Tibial artery (tissue), 4 donors: ENCODE measurements at regions not wholly inside any gene's neighbourhood (a gene's known extent, or its start where the extent isn't known, plus 50 kb on each side); places are given as distances from the start of the nearest gene placed in this dataset.
"Not testable (repeated sequence)": the region's sequence is repeated elsewhere in the genome, so short reads cannot be mapped to it uniquely, and the experiment has no call there.

ENCODE experiments used
- DNase-seq, 2 donors: peaks; one replicate each; pipeline ENCODE4 v3.0.0-alpha.2; 2019
- H3K27ac ChIP-seq, 2 donors: fragments of 200-600 bp; sonication (generic) in 1 of 2; 1 replicate in 1 of 2; 2 replicates in 1 of 2; pipeline ENCODE4 v1.5.1; 2018 to 2019; ENCODE audit warnings: mild to moderate bottlenecking in 1 of 2
- H3K27me3 ChIP-seq, 2 donors: fragments of 200-600 bp; sonication (generic) in 1 of 2; one replicate each; pipeline versions ENCODE4 v1.5.1 to v1.6.0; 2016 to 2019
- H3K36me3 ChIP-seq, 3 donors: fragments of 200-600 bp; sonication (generic) in 2 of 3; one replicate each; pipeline ENCODE4 v1.5.1; 2016 to 2019; ENCODE audit warnings: mild to moderate bottlenecking in 2 of 3
- H3K4me1 ChIP-seq, 4 donors: fragments of 200-600 bp; sonication (generic) in 2 of 4; 1 replicate in 3 of 4; 2 replicates in 1 of 4; pipeline ENCODE4 v1.5.1; 2016 to 2019
- H3K4me3 ChIP-seq, 2 donors: fragments of 200-600 bp; sonication (generic) in 1 of 2; 1 replicate in 1 of 2; 2 replicates in 1 of 2; pipeline ENCODE4 v1.5.1; 2018 to 2019; ENCODE audit warnings: mild to moderate bottlenecking in 2 of 2
- H3K9me3 ChIP-seq, 3 donors: fragments of 200-600 bp; sonication (generic) in 1 of 3; one replicate each; pipeline ENCODE4 v1.5.1; 2016 to 2019
- CTCF ChIP-seq, 2 experiments: fragments of 200-600 bp in 1 of 2; fragments of 450-650 bp in 1 of 2; IDR thresholded peaks; one replicate each; pipeline ENCODE4 v1.5.1; 2017 to 2019; ENCODE audit warnings: antibody characterized with exemption in 2 of 2, mild to moderate bottlenecking in 1 of 2, moderate library complexity in 1 of 2
- intact Hi-C: fragments of 100-400 bp; cut with DNase I; formaldehyde crosslinking; loops from one replicate; pipeline ENCODE4 v1.15.0; 2023; ENCODE audit warnings: low total_unique reads

DNA sequence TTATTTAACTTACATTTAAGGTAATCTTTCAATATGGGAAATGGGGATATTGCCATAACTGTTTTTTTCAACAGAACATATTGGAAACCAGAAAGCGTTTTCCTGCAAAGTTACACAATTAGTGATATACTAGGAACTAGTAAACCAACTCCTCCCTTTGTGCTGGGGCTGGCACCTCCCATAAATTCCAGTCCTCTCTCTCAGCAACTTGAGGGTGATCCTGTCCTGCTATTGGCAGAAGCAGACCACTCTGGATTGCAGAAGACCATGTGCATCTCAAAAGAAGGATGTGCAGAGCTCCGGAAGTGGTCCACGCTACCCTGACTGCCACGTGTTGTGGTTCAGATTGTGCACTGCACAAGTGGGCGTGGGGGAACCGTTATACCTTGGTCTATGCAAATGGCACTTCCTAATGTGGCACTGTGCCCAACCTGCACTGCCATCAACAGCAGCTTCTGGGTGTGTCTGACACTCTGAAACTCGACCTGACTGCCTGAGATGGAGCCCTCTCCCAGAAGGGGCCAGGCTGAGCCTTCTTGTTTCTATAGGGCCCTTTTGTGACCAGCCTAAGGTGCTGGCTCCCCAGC lies 219.2 kb downstream of the ZNF516 start:
- Histone ChIP-seq H3K27me3 (peaks cover 0 to 9% of the 10 kb centered on the region in 2 donors), H3K36me3 (no peaks in the 10 kb centered on the region), H3K4me3 (no peak overlapping the region), H3K9me3 (no peaks in the 10 kb centered on the region), H3K4me1 (no peaks in the 10 kb centered on the region), H3K27ac (no peak overlapping the region)
- intact Hi-C loops = no loop called here
- TF ChIP-seq CTCF (IDR thresholded peaks at IDR 0.05) = no peak
- DNase-seq = no peak

DNA sequence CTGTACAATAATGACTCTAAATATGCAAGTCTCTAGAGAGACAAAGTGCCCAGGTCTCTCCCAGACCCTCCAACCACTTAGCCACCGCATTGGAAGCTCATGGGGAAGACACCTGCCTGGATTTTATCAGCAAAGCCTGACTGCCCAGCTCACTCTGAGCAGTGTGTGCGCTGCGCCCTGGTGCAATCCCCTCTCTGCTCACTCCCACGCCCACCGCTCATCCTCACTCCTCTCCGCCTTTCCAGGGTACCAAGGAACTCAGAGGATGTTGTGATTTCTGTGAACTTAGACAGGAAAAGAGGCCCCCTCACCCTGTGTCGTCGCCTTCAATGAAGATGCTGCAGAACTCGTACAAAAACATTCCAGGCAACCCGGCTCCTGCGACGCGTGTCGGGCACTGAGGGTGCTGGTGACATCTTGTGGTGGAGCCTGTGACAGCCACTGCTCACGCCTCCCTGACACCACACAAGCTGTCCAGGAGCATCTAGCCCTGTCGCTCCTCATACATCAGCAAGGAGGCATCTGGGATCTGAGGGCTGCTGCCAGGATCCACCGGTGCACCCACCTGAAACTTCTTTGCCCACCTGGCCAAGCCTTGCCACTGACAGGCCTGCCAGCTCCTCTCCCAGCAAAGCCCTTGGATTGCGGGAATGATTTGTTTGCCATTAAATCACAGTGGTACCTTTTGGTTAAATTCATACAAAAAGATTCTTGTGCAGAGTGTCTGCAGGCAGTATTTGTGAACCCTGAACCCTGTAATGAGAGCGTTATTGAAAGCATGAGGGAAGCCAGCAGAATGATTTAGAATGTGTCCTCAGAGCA lies 220.4 kb downstream of the ZNF516 start:
- peak; percentile 24 to 48 for TF ChIP-seq CTCF (IDR thresholded peaks at IDR 0.05)
- no peaks in the 10 kb centered on the region for H3K9me3 ChIP-seq
- H3K27ac ChIP-seq = no peak overlapping the region
- DNase-seq = no peak
- H3K4me1 ChIP-seq = no peaks in the 10 kb centered on the region
- no peak overlapping the region for H3K4me3 ChIP-seq
- peaks cover 0 to 9% of the 10 kb centered on the region in 2 donors for H3K27me3 ChIP-seq
- H3K36me3 ChIP-seq = no peaks in the 10 kb centered on the region
- intact Hi-C loops = no loop called here

- H3K27me3 ChIP-seq = peaks cover 0 to 9% of the 10 kb centered on the region in 2 donors
- no peak for DNase-seq
- no peaks in the 10 kb centered on the region for H3K9me3 ChIP-seq
- intact Hi-C loops = no loop called here
- H3K4me3 ChIP-seq = no peak overlapping the region
- no peaks in the 10 kb centered on the region for H3K36me3 ChIP-seq
- TF ChIP-seq CTCF (IDR thresholded peaks at IDR 0.05) = no peak
- H3K4me1 ChIP-seq = no peaks in the 10 kb centered on the region
- no peak overlapping the region for H3K27ac ChIP-seq
These were observed 221.1 kb downstream of the ZNF516 start for GRCh38 chr18:76273956-76274355.

GRCh38 chr18:76273036-76273545 lies 222.0 kb downstream of the ZNF516 start:
- H3K27me3 ChIP-seq = peaks cover 0 to 9% of the 10 kb centered on the region in 2 donors
- no peaks in the 10 kb centered on the region for H3K4me1 ChIP-seq
- intact Hi-C loops = no loop called here
- H3K27ac ChIP-seq = no peak overlapping the region
- H3K36me3 ChIP-seq = no peaks in the 10 kb centered on the region
- no peak for TF ChIP-seq CTCF (IDR thresholded peaks at IDR 0.05)
- no peak for DNase-seq
- H3K9me3 ChIP-seq = no peaks in the 10 kb centered on the region
- H3K4me3 ChIP-seq = no peak overlapping the region

- peaks cover 0 to 23% (median 10%) of the 10 kb centered on the region in 4 donors for H3K4me1 ChIP-seq
These were observed 227.6 kb downstream of the ZNF516 start for GRCh38 chr18:76267423-76267822.

More at GRCh38 chr18:76267423-76267822, 227.6 kb downstream of the ZNF516 start:
- H3K36me3 ChIP-seq, H3K27ac ChIP-seq, H3K27me3 ChIP-seq, H3K4me3 ChIP-seq, H3K9me3 ChIP-seq, DNase-seq, intact Hi-C loops: not testable (repeated sequence)
